Calu3 (cell line): ENCODE measurements at regions not wholly inside any gene's neighbourhood (a gene's known extent, or its start where the extent isn't known, plus 50 kb on each side); places are given as distances from the start of the nearest gene placed in this dataset.

Experiments
- BruUV-seq: library from RNA; stranded (reverse); fragments of 400-500 nt; replicated peaks from 2 replicates; lab custom pipeline; 2021; lab: Mats Ljungman, UMichigan
- CTCF ChIA-PET: fragments of 300-600 bp; sonication (Branson Sonifier 250); formaldehyde crosslinking; loops from one replicate; lab custom pipeline; 2022; ENCODE audit warnings: antibody characterized with exemption; lab: Charles Lee
- DNase-seq: peaks from one replicate; pipeline ENCODE4 v3.0.0; 2022
- H3K27ac Mint-ChIP-seq: one replicate; pipeline ENCODE4 v1.8.0; 2022; ENCODE audit warnings: mixed read lengths; ENCODE audit not compliant: unreplicated experiment
- H3K27me3 Mint-ChIP-seq: one replicate; pipeline ENCODE4 v1.8.0; 2022; ENCODE audit warnings: mixed read lengths; ENCODE audit not compliant: unreplicated experiment
- H3K36me3 Mint-ChIP-seq: one replicate; pipeline ENCODE4 v1.8.0; 2022; ENCODE audit warnings: mild to moderate bottlenecking, moderate library complexity, mixed read lengths; ENCODE audit not compliant: insufficient read depth, unreplicated experiment
- H3K4me1 Mint-ChIP-seq: one replicate; pipeline ENCODE4 v1.8.0; 2022; ENCODE audit warnings: mild to moderate bottlenecking, low read depth, mixed read lengths; ENCODE audit not compliant: unreplicated experiment
- H3K4me3 Mint-ChIP-seq: one replicate; pipeline ENCODE4 v1.8.0; 2022; ENCODE audit warnings: mild to moderate bottlenecking, low read depth, moderate library complexity, mixed read lengths; ENCODE audit not compliant: unreplicated experiment
- H3K9me3 Mint-ChIP-seq: one replicate; pipeline ENCODE4 v1.8.0; 2022; ENCODE audit warnings: low read depth, mixed read lengths; ENCODE audit not compliant: unreplicated experiment
- intact Hi-C: fragments of 100-400 bp; cut with micrococcal nuclease; formaldehyde crosslinking; loops from one replicate; pipeline ENCODE4 v1.10.0; 2022; ENCODE audit not compliant: unreplicated experiment
- TF ChIP-seq, protein P1 (sequence below): fragments of 200-600 bp; IDR thresholded peaks from one replicate; pipeline ENCODE4 v1.8.0; 2022; ENCODE audit warnings: antibody characterized with exemption; ENCODE audit not compliant: unreplicated experiment

DNA sequence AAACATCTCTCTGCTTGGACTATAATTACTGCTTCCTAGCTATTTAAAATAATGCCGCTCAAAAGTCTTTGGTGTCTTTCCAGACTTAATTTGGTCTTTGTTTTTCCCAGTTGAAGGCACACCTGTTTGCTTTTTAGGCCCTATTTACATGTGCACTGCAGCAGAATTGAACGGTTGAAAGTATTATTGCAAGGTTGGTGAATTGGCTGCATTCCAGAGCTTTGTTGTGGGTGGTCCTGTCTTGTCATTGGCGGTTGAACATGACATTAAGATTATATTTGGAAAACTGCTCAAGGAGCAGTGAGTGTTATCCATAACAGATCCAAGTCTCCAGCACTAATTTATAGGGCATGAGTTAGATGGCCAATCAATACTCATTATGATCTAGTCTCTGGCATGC, 656.3 kb downstream of the PTPRC start:
- H3K4me1 Mint-ChIP-seq: peaks cover 9% of the 10 kb centered on the region
- BruUV-seq: no TSS peak

DNA sequence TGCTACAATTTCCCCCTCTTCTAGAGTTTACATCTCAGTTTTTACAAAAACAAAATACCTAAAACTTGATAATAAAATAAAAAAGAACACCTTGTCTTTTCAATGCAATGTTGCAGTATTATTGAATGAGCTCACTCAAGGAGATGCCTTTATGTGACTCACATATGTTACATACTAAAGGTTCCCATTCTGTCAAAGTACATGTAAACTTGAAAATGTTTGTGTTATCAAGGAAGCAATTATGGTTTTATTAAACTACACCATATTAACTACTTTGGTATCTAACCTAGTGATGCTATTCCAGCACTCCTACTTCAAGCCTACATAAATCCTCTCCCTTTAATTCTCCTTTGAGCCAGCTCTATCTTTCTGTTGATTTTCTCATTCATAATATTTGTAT, 658.3 kb downstream of the PTPRC start:
- no TSS peak for BruUV-seq
- DNase-seq: no peak
- intact Hi-C loops: no loop called here
- no peaks in the 10 kb centered on the region for H3K27me3 Mint-ChIP-seq
- no peaks in the 10 kb centered on the region for H3K9me3 Mint-ChIP-seq
- H3K27ac Mint-ChIP-seq: no peak overlapping the region
- CTCF ChIA-PET: no interaction called here
- TF ChIP-seq, protein P1, sequence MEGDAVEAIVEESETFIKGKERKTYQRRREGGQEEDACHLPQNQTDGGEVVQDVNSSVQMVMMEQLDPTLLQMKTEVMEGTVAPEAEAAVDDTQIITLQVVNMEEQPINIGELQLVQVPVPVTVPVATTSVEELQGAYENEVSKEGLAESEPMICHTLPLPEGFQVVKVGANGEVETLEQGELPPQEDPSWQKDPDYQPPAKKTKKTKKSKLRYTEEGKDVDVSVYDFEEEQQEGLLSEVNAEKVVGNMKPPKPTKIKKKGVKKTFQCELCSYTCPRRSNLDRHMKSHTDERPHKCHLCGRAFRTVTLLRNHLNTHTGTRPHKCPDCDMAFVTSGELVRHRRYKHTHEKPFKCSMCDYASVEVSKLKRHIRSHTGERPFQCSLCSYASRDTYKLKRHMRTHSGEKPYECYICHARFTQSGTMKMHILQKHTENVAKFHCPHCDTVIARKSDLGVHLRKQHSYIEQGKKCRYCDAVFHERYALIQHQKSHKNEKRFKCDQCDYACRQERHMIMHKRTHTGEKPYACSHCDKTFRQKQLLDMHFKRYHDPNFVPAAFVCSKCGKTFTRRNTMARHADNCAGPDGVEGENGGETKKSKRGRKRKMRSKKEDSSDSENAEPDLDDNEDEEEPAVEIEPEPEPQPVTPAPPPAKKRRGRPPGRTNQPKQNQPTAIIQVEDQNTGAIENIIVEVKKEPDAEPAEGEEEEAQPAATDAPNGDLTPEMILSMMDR: no peak
- H3K4me1 Mint-ChIP-seq: peaks cover 17% of the 10 kb centered on the region
- no peaks in the 10 kb centered on the region for H3K36me3 Mint-ChIP-seq
- no peak overlapping the region for H3K4me3 Mint-ChIP-seq

More for the DNA sequence above, 656.3 kb downstream of the PTPRC start:
- Mint-ChIP-seq H3K27ac (no peak overlapping the region), H3K27me3 (no peaks in the 10 kb centered on the region), H3K9me3 (no peaks in the 10 kb centered on the region), H3K4me3 (no peak overlapping the region), H3K36me3 (no peaks in the 10 kb centered on the region)
- no peak for DNase-seq
- CTCF ChIA-PET: no interaction called here
- intact Hi-C loops: no loop called here
- TF ChIP-seq, protein P1: no peak

DNA sequence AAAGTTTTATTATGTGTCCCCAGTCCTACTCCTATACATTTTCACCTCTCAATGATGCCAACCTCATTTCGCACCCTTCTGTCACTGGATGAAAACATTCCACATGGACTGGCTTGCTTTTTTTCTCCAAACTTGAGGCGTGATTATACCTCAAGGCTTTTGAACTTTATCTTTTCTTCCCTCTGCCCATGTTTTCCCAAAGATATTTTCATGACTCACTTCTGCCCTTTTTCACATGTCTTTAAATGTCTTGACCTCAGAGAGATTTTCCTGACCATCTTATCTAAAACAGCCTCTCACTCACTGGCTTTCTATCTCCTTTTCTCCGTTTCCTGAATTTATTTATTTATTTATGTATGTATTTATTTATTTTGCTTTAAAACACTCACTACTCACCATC, 659.0 kb downstream of the PTPRC start:
- Mint-ChIP-seq H3K27me3 (no peaks in the 10 kb centered on the region), H3K9me3 (no peaks in the 10 kb centered on the region), H3K27ac (no peak overlapping the region), H3K4me1 (peaks cover 24% of the 10 kb centered on the region), H3K4me3 (no peak overlapping the region), H3K36me3 (no peaks in the 10 kb centered on the region)
- no TSS peak for BruUV-seq
- no peak for DNase-seq
- intact Hi-C loops: no loop called here
- TF ChIP-seq, protein P1: no peak
- CTCF ChIA-PET: no interaction called here

DNA sequence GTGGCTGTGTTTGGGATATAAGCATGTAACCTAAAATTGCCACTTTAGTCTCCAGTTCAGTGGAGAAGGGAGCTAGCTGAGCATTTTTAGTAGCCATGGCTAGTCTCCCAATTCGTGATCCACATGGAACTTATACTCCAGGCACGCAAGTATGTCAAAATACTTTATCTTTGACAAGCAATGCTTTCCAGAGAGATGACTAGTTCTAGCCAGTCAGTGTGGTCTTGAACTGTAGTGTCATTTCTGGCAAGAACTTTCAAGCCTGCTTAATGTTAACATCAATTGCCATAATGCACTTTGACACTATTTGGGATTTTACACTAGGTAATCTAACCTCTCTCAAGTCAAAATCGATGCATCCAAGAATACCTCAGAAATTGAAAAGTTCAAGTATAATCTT, 660.0 kb downstream of the PTPRC start:
- Mint-ChIP-seq H3K4me3 (no peak overlapping the region), H3K27me3 (no peaks in the 10 kb centered on the region), H3K27ac (no peak overlapping the region), H3K9me3 (no peaks in the 10 kb centered on the region), H3K4me1 (peaks cover 25% of the 10 kb centered on the region), H3K36me3 (no peaks in the 10 kb centered on the region)
- CTCF ChIA-PET: no interaction called here
- no TSS peak for BruUV-seq
- DNase-seq: no peak
- intact Hi-C loops: no loop called here
- TF ChIP-seq, protein P1: no peak
